BJ (cell line): ENCODE measurements at regions not wholly inside any gene's neighbourhood (a gene's known extent, or its start where the extent isn't known, plus 50 kb on each side); places are given as distances from the start of the nearest gene placed in this dataset.

Experiments used
- CTCF ChIA-PET: fragments of 350-600 bp; formaldehyde crosslinking; extraction: SDS; loops from one replicate; lab custom pipeline; 2021; ENCODE audit warnings: antibody characterized with exemption, inconsistent platforms; lab: Yijun Ruan, JAX
- POLR2A ChIA-PET: fragments of 300-600 bp; sonication (Branson Sonifier 250); formaldehyde crosslinking; extraction: SDS; loops from one replicate; lab custom pipeline; 2021; ENCODE audit warnings: antibody characterized with exemption; lab: Charles Lee
- DNase-seq: peaks from one replicate; pipeline ENCODE4 v3.0.0-alpha.2; 2011; ENCODE audit warnings: low read depth
- H3K27me3 ChIP-seq: 2 replicates; pipeline ENCODE4 v1.6.0; 2011; ENCODE audit warnings: low read length; ENCODE audit not compliant: control insufficient read depth, insufficient read depth
- H3K36me3 ChIP-seq: 2 replicates; pipeline ENCODE4 v1.5.1; 2011; ENCODE audit warnings: low read length; ENCODE audit not compliant: control insufficient read depth, insufficient read depth
- H3K4me3 ChIP-seq: 2 replicates; pipeline ENCODE4 v1.5.1; 2011; ENCODE audit warnings: low read depth, mild to moderate bottlenecking, control low read depth, low read length
- TF ChIP-seq, protein P1 (sequence below): IDR thresholded peaks from 2 replicates; pipeline ENCODE4 v1.5.1; 2011; ENCODE audit warnings: low read depth, mild to moderate bottlenecking, control low read depth, inconsistent platforms, low read length, moderate library complexity; ENCODE audit not compliant: insufficient read depth

DNA sequence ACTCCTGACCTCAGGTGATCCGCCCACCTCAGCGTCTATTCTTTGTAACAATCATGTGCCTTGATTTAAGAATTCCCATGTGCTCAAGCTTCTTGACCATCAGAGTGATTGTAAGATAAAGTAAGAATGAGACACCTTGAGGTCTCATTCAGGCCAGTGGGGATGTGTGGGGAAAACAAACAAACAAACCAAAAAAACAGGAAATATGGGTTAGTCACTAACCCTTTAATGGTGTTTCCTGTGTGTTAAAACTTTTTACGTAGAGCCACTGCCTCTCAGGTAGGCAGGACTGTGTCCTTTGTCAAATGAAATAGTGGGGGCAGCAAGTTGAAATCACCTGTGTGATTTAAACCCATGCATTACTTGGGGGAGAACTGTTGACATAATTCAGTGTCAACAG, 91.5 kb upstream of the DHRSX start:
- ChIA-PET POLR2A (no interaction called here), CTCF (no interaction called here)
- Histone ChIP-seq H3K4me3 (no peak overlapping the region), H3K27me3 (no peaks in the 10 kb centered on the region), H3K36me3 (no peaks in the 10 kb centered on the region)
- DNase-seq: no peak
- TF ChIP-seq, protein P1, sequence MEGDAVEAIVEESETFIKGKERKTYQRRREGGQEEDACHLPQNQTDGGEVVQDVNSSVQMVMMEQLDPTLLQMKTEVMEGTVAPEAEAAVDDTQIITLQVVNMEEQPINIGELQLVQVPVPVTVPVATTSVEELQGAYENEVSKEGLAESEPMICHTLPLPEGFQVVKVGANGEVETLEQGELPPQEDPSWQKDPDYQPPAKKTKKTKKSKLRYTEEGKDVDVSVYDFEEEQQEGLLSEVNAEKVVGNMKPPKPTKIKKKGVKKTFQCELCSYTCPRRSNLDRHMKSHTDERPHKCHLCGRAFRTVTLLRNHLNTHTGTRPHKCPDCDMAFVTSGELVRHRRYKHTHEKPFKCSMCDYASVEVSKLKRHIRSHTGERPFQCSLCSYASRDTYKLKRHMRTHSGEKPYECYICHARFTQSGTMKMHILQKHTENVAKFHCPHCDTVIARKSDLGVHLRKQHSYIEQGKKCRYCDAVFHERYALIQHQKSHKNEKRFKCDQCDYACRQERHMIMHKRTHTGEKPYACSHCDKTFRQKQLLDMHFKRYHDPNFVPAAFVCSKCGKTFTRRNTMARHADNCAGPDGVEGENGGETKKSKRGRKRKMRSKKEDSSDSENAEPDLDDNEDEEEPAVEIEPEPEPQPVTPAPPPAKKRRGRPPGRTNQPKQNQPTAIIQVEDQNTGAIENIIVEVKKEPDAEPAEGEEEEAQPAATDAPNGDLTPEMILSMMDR: no peak

DNA sequence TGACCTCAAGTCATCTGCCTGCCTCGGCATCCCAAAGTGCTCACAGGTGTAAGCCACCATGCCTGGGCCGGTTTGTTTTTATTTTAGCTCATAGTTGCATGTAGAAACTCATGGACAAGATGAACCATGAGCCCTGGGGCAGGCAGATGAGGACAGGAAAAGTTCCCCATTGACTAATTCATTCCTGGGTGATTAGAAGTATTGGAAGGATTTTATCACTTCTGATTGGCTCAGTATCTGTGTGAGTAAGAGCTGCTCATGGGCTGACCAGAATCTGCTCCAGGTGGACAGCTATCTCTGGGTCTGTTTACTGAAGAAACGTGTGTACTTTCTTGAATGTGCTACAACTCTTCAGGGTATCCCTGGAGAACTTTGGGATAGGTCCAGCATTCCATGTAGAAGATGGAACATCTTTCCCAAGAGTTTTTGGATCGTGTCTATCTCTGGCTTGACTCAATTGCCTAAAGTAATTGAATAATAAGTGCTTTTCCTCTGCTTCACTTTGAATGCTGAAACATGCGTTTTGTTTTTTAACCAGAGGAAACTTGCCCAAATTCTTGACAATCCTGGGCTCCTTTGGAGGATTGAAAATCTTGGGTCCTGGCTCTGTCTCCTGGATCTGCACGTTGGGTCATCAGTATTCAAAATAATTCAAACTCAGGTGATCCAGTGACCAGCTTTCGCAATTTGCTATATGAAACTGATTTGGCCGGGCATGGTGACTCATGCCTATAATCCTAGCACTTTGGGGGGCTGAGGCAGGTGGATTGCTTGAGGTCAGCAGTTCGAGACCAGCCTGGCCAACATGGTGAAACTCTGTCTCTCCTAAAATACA, 88.6 kb upstream of the DHRSX start:
- ChIA-PET POLR2A (no interaction called here), CTCF (no interaction called here)
- no peak for DNase-seq
- Histone ChIP-seq H3K4me3 (no peak overlapping the region), H3K36me3 (no peaks in the 10 kb centered on the region), H3K27me3 (peaks cover 10% of the 10 kb centered on the region)
- TF ChIP-seq, protein P1: no peak

DNA sequence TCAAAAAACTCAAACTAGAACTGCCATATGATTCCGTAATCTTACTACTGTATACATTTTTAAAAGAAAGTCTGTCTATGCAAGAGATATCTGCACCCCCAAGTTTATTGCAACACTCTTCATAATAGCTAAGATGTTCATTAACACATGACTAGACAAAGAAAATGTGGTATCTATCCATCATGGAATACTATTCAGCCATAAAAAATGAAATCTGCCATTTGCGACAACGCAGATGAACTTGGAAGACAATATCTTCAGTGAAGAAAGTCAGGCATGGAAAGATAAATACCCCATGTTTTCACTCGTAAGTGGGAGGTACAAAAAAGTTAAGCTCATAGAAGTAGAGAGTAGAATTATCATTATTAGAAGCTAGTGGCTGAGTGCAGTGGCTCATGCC, 87.3 kb upstream of the DHRSX start:
- TF ChIP-seq, protein P1: no peak
- ChIA-PET CTCF (no interaction called here), POLR2A (no interaction called here)
- Histone ChIP-seq H3K27me3 (peaks cover 18% of the 10 kb centered on the region), H3K36me3 (no peaks in the 10 kb centered on the region), H3K4me3 (no peak overlapping the region)
- no peak for DNase-seq

DNA sequence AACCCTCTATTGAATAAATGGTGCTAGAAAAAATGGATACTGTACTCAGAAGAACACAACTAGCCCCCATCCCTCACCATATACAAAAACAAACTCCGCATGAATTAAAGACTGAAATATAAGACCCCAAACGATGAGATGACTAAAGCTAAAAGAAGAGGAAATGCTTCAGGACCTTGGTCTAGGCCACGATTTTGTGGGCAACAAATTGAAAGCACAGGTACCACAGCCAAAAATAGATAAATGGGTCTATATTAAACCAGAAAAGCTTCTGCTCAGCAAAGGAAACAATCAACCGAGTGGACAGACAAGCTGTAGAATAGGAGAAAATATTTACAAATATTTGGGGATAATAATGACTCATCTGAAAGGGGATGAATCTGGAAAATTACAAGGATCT, 86.4 kb upstream of the DHRSX start:
- POLR2A ChIA-PET: no interaction called here

DNA sequence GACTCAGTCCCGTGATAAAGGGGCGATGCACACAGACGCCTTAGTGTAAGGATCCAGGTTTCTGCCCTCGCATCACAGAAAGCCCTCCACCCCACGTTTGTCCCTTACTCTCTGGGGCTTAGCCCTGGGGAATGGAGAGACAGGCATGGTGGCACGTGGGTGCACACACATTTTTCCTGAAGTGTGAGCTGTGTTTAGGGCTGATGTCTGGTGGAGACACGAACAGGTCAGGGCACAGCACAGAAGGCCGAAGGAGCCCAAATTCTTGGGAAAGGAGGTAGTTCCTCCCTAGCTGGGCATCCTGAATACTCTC, 84.3 kb upstream of the DHRSX start:
- TF ChIP-seq, protein P1: no peak
- CTCF ChIA-PET: no interaction called here
- POLR2A ChIA-PET: no interaction called here

More for the DNA sequence above, 86.4 kb upstream of the DHRSX start:
- H3K36me3 ChIP-seq: no peaks in the 10 kb centered on the region
- TF ChIP-seq, protein P1: no peak
- H3K4me3 ChIP-seq: no peak overlapping the region
- peaks cover 23% of the 10 kb centered on the region for H3K27me3 ChIP-seq
- CTCF ChIA-PET: no interaction called here
- DNase-seq: no peak

More for the DNA sequence above, 84.3 kb upstream of the DHRSX start:
- Histone ChIP-seq H3K4me3 (no peak overlapping the region), H3K27me3 (peaks cover 23% of the 10 kb centered on the region), H3K36me3 (no peaks in the 10 kb centered on the region)
- DNase-seq: no peak
